GM18870 (cell line): ENCODE measurements at regions not wholly inside any gene's neighbourhood (a gene's known extent, or its start where the extent isn't known, plus 50 kb on each side); places are given as distances from the start of the nearest gene placed in this dataset.

Experiments used
- ATAC-seq: cut with Tn5 transposase; IDR thresholded peaks from one replicate; pipeline ENCODE4 v1.9.1; 2021; ENCODE audit warnings: moderate library complexity; ENCODE audit not compliant: unreplicated experiment

GRCh38 chr2:196248467-196249094 is 77.2 kb upstream of the STK17B start:
- no peak for ATAC-seq

- no peak for ATAC-seq
Measured at GRCh38 chr2:196249171-196249570, 77.8 kb upstream of the STK17B start.

- peak; percentile 72 for ATAC-seq
Measured at GRCh38 chr2:196249860-196250259, 78.5 kb upstream of the STK17B start.

GRCh38 chr2:196251132-196251531 is 79.8 kb upstream of the STK17B start:
- no peak for ATAC-seq

GRCh38 chr2:196252408-196253115 is 81.2 kb upstream of the STK17B start:
- no peak for ATAC-seq

- no peak for ATAC-seq
Measured at GRCh38 chr2:196253116-196253480, 81.7 kb upstream of the STK17B start.

- ATAC-seq: no peak
Measured at GRCh38 chr2:196256585-196256984, 85.2 kb upstream of the STK17B start.

- no peak for ATAC-seq
Measured at GRCh38 chr2:196257086-196257485, 85.7 kb upstream of the STK17B start.

- no peak for ATAC-seq
Measured at GRCh38 chr2:196258407-196258806, 87.0 kb upstream of the STK17B start.

GRCh38 chr2:196259507-196260481 is 88.4 kb upstream of the STK17B start:
- ATAC-seq: no peak

GRCh38 chr2:196260546-196260945 is 89.2 kb upstream of the STK17B start:
- no peak for ATAC-seq

GRCh38 chr2:196262606-196263005 is 91.2 kb upstream of the STK17B start:
- ATAC-seq: no peak

- peak; percentile 93 for ATAC-seq
Measured at GRCh38 chr2:196263181-196263747, 91.9 kb upstream of the STK17B start.

- no peak for ATAC-seq
Measured at GRCh38 chr2:196266351-196266750, 95.0 kb upstream of the STK17B start.

- ATAC-seq: no peak
Measured at GRCh38 chr2:196266855-196267254, 95.5 kb upstream of the STK17B start.

GRCh38 chr2:196268025-196268424 is 96.6 kb upstream of the STK17B start:
- ATAC-seq: no peak

GRCh38 chr2:196268538-196269338 is 97.4 kb upstream of the STK17B start:
- ATAC-seq: no peak

GRCh38 chr2:196271795-196272194 is 100.4 kb upstream of the STK17B start:
- ATAC-seq: no peak

- peak; percentile 53 for ATAC-seq
Measured at GRCh38 chr2:196274387-196274809, 103.0 kb upstream of the STK17B start.

GRCh38 chr2:196275646-196276352 is 104.4 kb upstream of the STK17B start:
- peak; percentile 40 for ATAC-seq
